Keratinocyte (primary cell): ENCODE measurements at regions not wholly inside any gene's neighbourhood (a gene's known extent, or its start where the extent isn't known, plus 50 kb on each side); places are given as distances from the start of the nearest gene placed in this dataset.
"Not testable (repeated sequence)": the region's sequence is repeated elsewhere in the genome, so short reads cannot be mapped to it uniquely, and the experiment has no call there.

ENCODE experiments used
- DNase-seq: peaks from one replicate; pipeline ENCODE4 v3.0.0-alpha.2; 2011; ENCODE audit warnings: low read depth, missing footprints, low spot score
- FAIRE-seq: peaks from 2 replicates; lab custom pipeline; 2011; peaks lifted over from hg19 to GRCh38; lab: Jason Lieb, UNC
- H2AFZ ChIP-seq: 2 replicates; pipeline ENCODE4 v1.6.0; 2012; ENCODE audit warnings: low read length, control low read depth, inconsistent platforms; ENCODE audit not compliant: control insufficient read depth
- H3K27ac ChIP-seq: 2 replicates; pipeline ENCODE4 v1.5.1; 2011; ENCODE audit warnings: low read length; ENCODE audit not compliant: control insufficient read depth, insufficient read depth
- H3K27me3 ChIP-seq: 3 replicates; pipeline ENCODE4 v1.6.0; 2011; ENCODE audit warnings: low read length; ENCODE audit not compliant: control insufficient read depth, insufficient read depth; ENCODE audit errors: extremely low read depth
- H3K36me3 ChIP-seq, 2 experiments: 2 replicates in 1 of 2; 3 replicates in 1 of 2; pipeline ENCODE4 v1.5.1; 2011; ENCODE audit warnings: low read length in 2 of 2, mild to moderate bottlenecking in 1 of 2; ENCODE audit not compliant: control insufficient read depth in 2 of 2, insufficient read depth in 2 of 2; ENCODE audit errors: extremely low read depth in 1 of 2
- H3K4me1 ChIP-seq: 3 replicates; pipeline ENCODE4 v1.5.1; 2011; ENCODE audit warnings: low read length; ENCODE audit not compliant: control insufficient read depth, insufficient read depth; ENCODE audit errors: extremely low read depth
- H3K4me2 ChIP-seq: 3 replicates; pipeline ENCODE4 v1.6.0; 2011; ENCODE audit warnings: low read depth, low read length; ENCODE audit not compliant: control insufficient read depth, insufficient read depth; ENCODE audit errors: extremely low read depth
- H3K4me3 ChIP-seq, 3 experiments: fragments of 200-600 bp in 1 of 3; sonication (generic) in 1 of 3; 2 replicates in 2 of 3; 3 replicates in 1 of 3; pipeline ENCODE4 v1.5.1; 2011 to 2016; ENCODE audit warnings: low read length in 3 of 3, mild to moderate bottlenecking in 3 of 3, control low read depth in 2 of 3, inconsistent platforms in 1 of 3, low read depth in 1 of 3, mixed read lengths in 1 of 3, mixed run types in 1 of 3, moderate library complexity in 1 of 3; ENCODE audit not compliant: control insufficient read depth in 2 of 3, insufficient read depth in 2 of 3; ENCODE audit errors: extremely low read depth in 1 of 3
- H3K79me2 ChIP-seq: 2 replicates; pipeline ENCODE4 v1.6.0; 2012; ENCODE audit warnings: low read length; ENCODE audit not compliant: control insufficient read depth, insufficient read depth
- H3K9ac ChIP-seq: 3 replicates; pipeline ENCODE4 v1.6.0; 2011; ENCODE audit warnings: low read length; ENCODE audit not compliant: control insufficient read depth, insufficient read depth; ENCODE audit errors: extremely low read depth
- H3K9me1 ChIP-seq: 3 replicates; pipeline ENCODE4 v1.6.0; 2011; ENCODE audit warnings: low read length; ENCODE audit not compliant: control insufficient read depth, insufficient read depth; ENCODE audit errors: extremely low read depth
- H3K9me3 ChIP-seq: 2 replicates; pipeline ENCODE4 v1.5.1; 2012; ENCODE audit warnings: low read depth, low read length; ENCODE audit not compliant: control insufficient read depth
- H4K20me1 ChIP-seq: 3 replicates; pipeline ENCODE4 v1.6.0; 2011; ENCODE audit warnings: low read length; ENCODE audit not compliant: control insufficient read depth, insufficient read depth; ENCODE audit errors: extremely low read depth
- dilution Hi-C: fragments of 300-500 bp; cut with MboI; formaldehyde crosslinking; loops from one replicate; pipeline ENCODE4 v1.7.0; 2020; ENCODE audit warnings: low sequenced_read_pairs; ENCODE audit not compliant: extremely low pct_ligation_motif_present
- small RNA-seq, 3 experiments: library from RNA; depleted of rRNA; stranded (forward); fragments of <200 nt; gene quantifications; one replicate each; pipeline ENCODE3, GENCODE V24; 2012; ENCODE audit warnings: low read depth in 3 of 3, low replicate concordance in 1 of 3; ENCODE audit not compliant: insufficient read length in 3 of 3

- H3K27me3 ChIP-seq, FAIRE-seq, dilution Hi-C loops, H3K4me2 ChIP-seq, H3K9me1 ChIP-seq, H4K20me1 ChIP-seq, DNase-seq, H3K4me1 ChIP-seq, H3K4me3 ChIP-seq, H3K27ac ChIP-seq, H3K9ac ChIP-seq, H3K79me2 ChIP-seq, H3K36me3 ChIP-seq, H2AFZ ChIP-seq: not testable (repeated sequence)
- H3K9me3 ChIP-seq: peaks cover 25% of the 10 kb centered on the region
Measured at GRCh38 chr16:34096911-34097310, 637.5 kb downstream of the TP53TG3F start.

- DNase-seq, H3K36me3 ChIP-seq, FAIRE-seq, H3K9ac ChIP-seq, H3K4me1 ChIP-seq, H3K27me3 ChIP-seq, dilution Hi-C loops, H2AFZ ChIP-seq, H3K79me2 ChIP-seq, H3K4me3 ChIP-seq, H3K9me1 ChIP-seq, H3K4me2 ChIP-seq, H4K20me1 ChIP-seq, H3K27ac ChIP-seq: not testable (repeated sequence)
- peaks cover 25% of the 10 kb centered on the region for H3K9me3 ChIP-seq
Measured at GRCh38 chr16:34097326-34097725, 637.9 kb downstream of the TP53TG3F start.

- H3K4me1 ChIP-seq, FAIRE-seq, H3K9me1 ChIP-seq, DNase-seq, H3K4me2 ChIP-seq, H3K9ac ChIP-seq, H3K27me3 ChIP-seq, H3K4me3 ChIP-seq, H3K27ac ChIP-seq, H3K79me2 ChIP-seq, H3K36me3 ChIP-seq, H2AFZ ChIP-seq, H4K20me1 ChIP-seq, dilution Hi-C loops: not testable (repeated sequence)
- peaks cover 23% of the 10 kb centered on the region for H3K9me3 ChIP-seq
Measured at GRCh38 chr16:34098033-34098432, 638.6 kb downstream of the TP53TG3F start.

- H3K27ac ChIP-seq, dilution Hi-C loops, H3K9ac ChIP-seq, H3K4me3 ChIP-seq, H3K9me1 ChIP-seq, H3K27me3 ChIP-seq, H3K4me2 ChIP-seq, FAIRE-seq, H3K79me2 ChIP-seq, H3K4me1 ChIP-seq, H4K20me1 ChIP-seq, DNase-seq, H2AFZ ChIP-seq, H3K36me3 ChIP-seq: not testable (repeated sequence)
- H3K9me3 ChIP-seq: peaks cover 19% of the 10 kb centered on the region
Measured at GRCh38 chr16:34099028-34099427, 639.6 kb downstream of the TP53TG3F start.

Small RNA genes in the stretch of these regions (small RNA-seq; reads per million reads assigned to genes)
- gene AC133561.3: 0 reads per million in 3 experiments
- 0 reads per million in 3 experiments for gene AC133561.4
- 0 reads per million in 3 experiments for gene AC140658.4
